Right lobe of liver (tissue), 4 donors: ENCODE measurements at regions not wholly inside any gene's neighbourhood (a gene's known extent, or its start where the extent isn't known, plus 50 kb on each side); places are given as distances from the start of the nearest gene placed in this dataset.

Experiments
- POLR2A ChIP-seq: fragments of 450-650 bp; IDR thresholded peaks from one replicate; pipeline ENCODE4 v1.6.1; 2017; ENCODE audit warnings: antibody characterized with exemption, mild to moderate bottlenecking
- TF ChIP-seq, protein P1 (sequence below), 4 donors: fragments of 200-600 bp in 3 of 4; fragments of 450-650 bp in 1 of 4; IDR thresholded peaks; one replicate each; pipeline versions ENCODE4 v1.5.1 to v1.8.0; 2016 to 2022; ENCODE audit warnings: antibody characterized with exemption in 4 of 4, mild to moderate bottlenecking in 2 of 4
- donor health status: DM: no; HTN: no; CAD: no.
- donor health status: DM: no; HTN: no; CAD: no.
- donor health status: DM: no; HTN: yes; CAD: no.

DNA sequence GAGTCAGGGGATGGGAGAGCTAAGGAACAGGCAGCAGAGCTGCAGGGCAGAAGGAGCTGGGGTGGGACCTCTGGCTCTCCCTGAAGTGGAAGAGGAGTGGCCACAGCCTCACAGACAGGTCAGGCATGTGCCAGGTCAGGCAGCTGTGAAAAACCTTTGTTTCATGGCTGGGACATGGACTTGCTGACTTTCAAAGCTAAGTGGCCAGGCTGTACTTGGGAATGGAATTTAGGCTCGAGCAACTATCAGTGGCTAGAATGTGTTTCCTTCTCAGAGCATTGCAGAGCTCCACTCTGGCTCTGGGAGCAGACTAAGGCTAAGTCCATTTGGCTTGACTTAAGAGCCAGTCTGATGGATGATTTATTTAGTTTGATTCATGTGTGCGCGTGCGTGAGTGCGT lies 385.1 kb downstream of the LMX1A start:
- TF ChIP-seq, protein P1, sequence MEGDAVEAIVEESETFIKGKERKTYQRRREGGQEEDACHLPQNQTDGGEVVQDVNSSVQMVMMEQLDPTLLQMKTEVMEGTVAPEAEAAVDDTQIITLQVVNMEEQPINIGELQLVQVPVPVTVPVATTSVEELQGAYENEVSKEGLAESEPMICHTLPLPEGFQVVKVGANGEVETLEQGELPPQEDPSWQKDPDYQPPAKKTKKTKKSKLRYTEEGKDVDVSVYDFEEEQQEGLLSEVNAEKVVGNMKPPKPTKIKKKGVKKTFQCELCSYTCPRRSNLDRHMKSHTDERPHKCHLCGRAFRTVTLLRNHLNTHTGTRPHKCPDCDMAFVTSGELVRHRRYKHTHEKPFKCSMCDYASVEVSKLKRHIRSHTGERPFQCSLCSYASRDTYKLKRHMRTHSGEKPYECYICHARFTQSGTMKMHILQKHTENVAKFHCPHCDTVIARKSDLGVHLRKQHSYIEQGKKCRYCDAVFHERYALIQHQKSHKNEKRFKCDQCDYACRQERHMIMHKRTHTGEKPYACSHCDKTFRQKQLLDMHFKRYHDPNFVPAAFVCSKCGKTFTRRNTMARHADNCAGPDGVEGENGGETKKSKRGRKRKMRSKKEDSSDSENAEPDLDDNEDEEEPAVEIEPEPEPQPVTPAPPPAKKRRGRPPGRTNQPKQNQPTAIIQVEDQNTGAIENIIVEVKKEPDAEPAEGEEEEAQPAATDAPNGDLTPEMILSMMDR (IDR thresholded peaks at IDR 0.05), result no peak
- no peak for TF ChIP-seq POLR2A
